ENCODE measurements at regions not wholly inside any gene's neighbourhood (a gene's known extent, or its start where the extent isn't known, plus 50 kb on each side); places are given as distances from the start of the nearest gene placed in this dataset.
"Not testable (repeated sequence)": the region's sequence is repeated elsewhere in the genome, so short reads cannot be mapped to it uniquely, and the experiment has no call there.

DNA sequence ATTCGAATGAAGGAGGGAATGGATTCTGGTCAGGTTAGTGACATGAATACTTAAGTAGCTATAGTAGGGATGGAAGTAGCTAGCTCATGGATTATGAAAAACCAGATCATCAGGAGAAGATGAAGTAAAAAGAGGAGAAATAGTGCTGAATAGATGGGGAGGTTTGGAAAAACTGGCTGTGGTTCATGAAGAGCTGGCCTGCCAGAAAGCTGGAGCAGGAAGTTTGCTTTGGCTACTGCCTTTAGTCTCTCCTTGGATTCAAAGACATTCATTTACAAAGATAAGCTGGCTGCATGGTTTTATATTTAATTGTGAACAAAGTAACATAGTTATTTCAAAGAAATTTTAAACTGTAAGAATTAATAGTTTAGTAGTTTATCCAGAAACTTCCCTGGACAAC is 567.0 kb downstream of the RIT2 start:
- no peak overlapping the region for H3K27ac ChIP-seq (ENCODE audit: insufficient read depth, low read depth, low read length, poor library complexity, severe bottlenecking)
- H3K4me3 ChIP-seq (ENCODE audit: insufficient read depth, low read depth, low read length), result no peak overlapping the region
- no peaks in the 10 kb centered on the region for H3K9me3 ChIP-seq (ENCODE audit: control insufficient read depth, low read length)
- no peaks in the 10 kb centered on the region for H3K27me3 ChIP-seq (ENCODE audit: control insufficient read depth, insufficient read depth, low read length, poor library complexity, severe bottlenecking)
- no peaks in the 10 kb centered on the region for H3K36me3 ChIP-seq (ENCODE audit: control insufficient read depth, insufficient read depth, low read length)
- WGBS, 2 experiments, result 94 to 100% methylated on average over 1 of the region's 1 CpG
- H3K4me1 ChIP-seq (ENCODE audit: control insufficient read depth, insufficient read depth, low read length), result no peaks in the 10 kb centered on the region

DNA sequence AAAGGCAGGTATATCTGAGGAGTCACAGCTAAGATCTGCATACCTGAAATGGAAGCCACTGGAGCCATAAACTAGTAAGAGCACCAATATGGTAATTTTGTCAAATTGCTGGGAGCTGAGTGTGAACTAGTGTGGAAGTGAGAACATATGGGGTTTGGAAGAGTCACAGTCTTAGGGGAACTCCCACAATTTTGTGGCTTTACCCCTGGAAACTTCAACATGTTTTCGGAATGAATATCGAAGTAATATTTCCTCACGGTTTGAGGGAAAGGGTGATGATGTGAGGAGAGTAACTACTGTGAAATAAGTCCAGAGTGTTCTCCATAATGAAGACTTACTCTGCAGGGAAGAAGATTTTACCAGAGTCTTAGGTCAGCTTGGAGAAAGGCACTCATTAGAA is 565.9 kb downstream of the RIT2 start:
- Histone ChIP-seq H3K4me1 (ENCODE audit: control insufficient read depth, insufficient read depth, low read length) (no peaks in the 10 kb centered on the region), H3K27ac (ENCODE audit: insufficient read depth, low read depth, low read length, poor library complexity, severe bottlenecking) (no peak overlapping the region), H3K36me3 (ENCODE audit: control insufficient read depth, insufficient read depth, low read length) (no peaks in the 10 kb centered on the region), H3K27me3 (ENCODE audit: control insufficient read depth, insufficient read depth, low read length, poor library complexity, severe bottlenecking) (no peaks in the 10 kb centered on the region), H3K9me3 (ENCODE audit: control insufficient read depth, low read length) (no peaks in the 10 kb centered on the region), H3K4me3 (ENCODE audit: insufficient read depth, low read depth, low read length) (no peak overlapping the region)
- 98% methylated on average over 3 of the region's 3 CpGs for WGBS, 2 experiments

DNA sequence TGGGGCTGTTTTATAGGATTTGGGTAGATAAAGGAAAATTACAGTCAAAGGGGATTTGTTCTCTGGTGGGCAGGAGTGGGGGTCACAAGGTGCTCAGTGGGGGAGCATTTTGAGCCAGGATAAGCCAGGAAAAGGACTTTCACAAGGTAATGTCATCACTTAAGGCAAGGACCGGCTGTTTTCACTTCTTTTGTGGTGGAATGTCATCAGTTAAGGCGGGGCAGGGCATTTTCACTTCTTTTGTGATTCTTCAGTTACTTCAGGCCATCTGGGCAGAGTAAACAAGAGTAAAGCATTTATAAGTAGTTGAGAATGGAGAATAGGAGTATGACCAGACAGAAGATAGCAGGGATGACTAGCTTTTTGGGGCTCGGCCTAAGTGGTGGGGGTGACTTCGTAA is 562.9 kb downstream of the RIT2 start:
- not testable (repeated sequence) for H3K4me1 ChIP-seq (ENCODE audit: control insufficient read depth, insufficient read depth, low read length); H3K27ac ChIP-seq (ENCODE audit: insufficient read depth, low read depth, low read length, poor library complexity, severe bottlenecking); H3K27me3 ChIP-seq (ENCODE audit: control insufficient read depth, insufficient read depth, low read length, poor library complexity, severe bottlenecking); H3K4me3 ChIP-seq (ENCODE audit: insufficient read depth, low read depth, low read length); H3K9me3 ChIP-seq (ENCODE audit: control insufficient read depth, low read length); H3K36me3 ChIP-seq (ENCODE audit: control insufficient read depth, insufficient read depth, low read length)
- 76 to 80% methylated on average over 4 of the region's 4 CpGs for WGBS, 2 experiments

DNA sequence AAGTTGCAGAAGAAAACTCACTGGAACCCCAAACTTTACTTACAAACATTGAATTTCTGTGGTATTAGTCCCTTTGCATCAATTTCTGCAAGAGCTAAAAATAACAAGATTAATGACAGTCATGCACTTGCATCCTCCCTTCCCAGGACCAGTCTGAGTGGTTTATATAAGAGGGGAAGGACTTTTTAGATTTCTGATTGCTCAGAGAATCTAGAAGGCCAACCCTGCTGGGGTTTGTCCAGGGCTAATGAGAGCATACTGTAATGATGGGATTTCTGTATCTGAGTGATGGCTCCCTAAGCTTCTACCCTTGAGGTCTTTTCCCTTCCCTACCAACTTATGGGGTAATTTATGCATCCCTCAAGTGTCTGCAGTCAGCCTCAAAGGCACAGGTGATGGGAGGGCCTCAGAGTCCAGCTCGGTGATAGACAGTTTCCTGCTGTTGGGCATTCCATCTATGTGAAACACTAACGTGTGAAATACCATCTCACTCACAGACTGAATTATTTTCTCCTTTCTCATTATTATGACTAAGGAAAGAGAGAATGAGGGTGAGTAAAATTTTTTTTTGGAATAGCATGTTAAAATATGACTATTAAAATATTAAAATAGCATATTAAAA is 556.3 kb downstream of the RIT2 start:
- Histone ChIP-seq H3K9me3 (ENCODE audit: control insufficient read depth, low read length) (no peaks in the 10 kb centered on the region), H3K27me3 (ENCODE audit: control insufficient read depth, insufficient read depth, low read length, poor library complexity, severe bottlenecking) (no peaks in the 10 kb centered on the region), H3K4me1 (ENCODE audit: control insufficient read depth, insufficient read depth, low read length) (no peaks in the 10 kb centered on the region), H3K36me3 (ENCODE audit: control insufficient read depth, insufficient read depth, low read length) (no peaks in the 10 kb centered on the region), H3K4me3 (ENCODE audit: insufficient read depth, low read depth, low read length) (no peak overlapping the region), H3K27ac (ENCODE audit: insufficient read depth, low read depth, low read length, poor library complexity, severe bottlenecking) (no peak overlapping the region)
- 85 to 88% methylated on average over 1 of the region's 2 CpGs for WGBS, 2 experiments

DNA sequence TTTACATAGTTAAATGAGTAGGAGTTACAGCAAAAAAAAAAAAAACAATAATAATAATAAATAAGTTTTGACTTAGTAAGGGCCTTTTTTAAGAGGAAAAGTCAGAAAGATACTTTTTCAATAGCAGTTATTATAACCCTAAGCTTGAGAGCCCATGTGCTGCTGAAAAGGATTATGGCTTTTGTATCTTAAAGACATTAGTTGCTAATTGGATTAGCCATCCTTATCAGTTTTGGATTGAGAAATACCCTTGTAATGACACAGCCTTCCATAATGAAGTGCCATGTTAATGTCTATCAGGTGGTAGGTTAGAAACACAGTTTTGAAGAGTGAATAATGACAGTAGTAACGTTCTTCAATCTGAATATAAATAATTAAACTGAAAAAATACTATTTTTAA is 554.0 kb downstream of the RIT2 start:
- no peaks in the 10 kb centered on the region for H3K27me3 ChIP-seq (ENCODE audit: control insufficient read depth, insufficient read depth, low read length, poor library complexity, severe bottlenecking)
- H3K36me3 ChIP-seq (ENCODE audit: control insufficient read depth, insufficient read depth, low read length), result no peaks in the 10 kb centered on the region
- no peaks in the 10 kb centered on the region for H3K9me3 ChIP-seq (ENCODE audit: control insufficient read depth, low read length)
- whole genome bisulfite sequencing, 2 experiments, result 100% methylated on average over 1 of the region's 1 CpG; no CpG with 5 or more reads in 1 of the 2 experiments
- H3K4me1 ChIP-seq (ENCODE audit: control insufficient read depth, insufficient read depth, low read length), result peaks cover 6% of the 10 kb centered on the region
- no peak overlapping the region for H3K4me3 ChIP-seq (ENCODE audit: insufficient read depth, low read depth, low read length)
- H3K27ac ChIP-seq (ENCODE audit: insufficient read depth, low read depth, low read length, poor library complexity, severe bottlenecking), result no peak overlapping the region

DNA sequence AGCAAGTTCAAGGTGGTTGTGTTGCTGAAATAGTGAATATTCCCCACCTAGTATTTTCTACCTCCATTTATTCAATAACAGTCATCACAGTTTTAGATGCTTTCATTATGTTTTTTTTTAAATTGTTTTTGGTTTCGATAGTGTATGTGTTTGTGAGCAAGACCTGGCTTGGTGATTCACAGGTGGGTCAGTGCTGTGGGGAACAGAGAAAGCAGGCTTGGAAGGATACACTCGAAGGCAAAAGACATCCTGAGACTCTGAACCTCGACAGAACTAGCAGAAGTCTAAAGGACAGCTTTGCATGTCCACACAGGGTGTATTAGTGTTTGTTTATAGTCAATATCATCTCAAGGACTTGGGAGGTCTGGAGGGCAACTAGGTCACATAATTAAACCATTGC is 551.5 kb downstream of the RIT2 start:
- no peaks in the 10 kb centered on the region for H3K36me3 ChIP-seq (ENCODE audit: control insufficient read depth, insufficient read depth, low read length)
- WGBS, 2 experiments, result 93 to 97% methylated on average over 3 of the region's 3 CpGs
- H3K27ac ChIP-seq (ENCODE audit: insufficient read depth, low read depth, low read length, poor library complexity, severe bottlenecking), result no peak overlapping the region
- peaks cover 6% of the 10 kb centered on the region for H3K4me1 ChIP-seq (ENCODE audit: control insufficient read depth, insufficient read depth, low read length)
- no peaks in the 10 kb centered on the region for H3K9me3 ChIP-seq (ENCODE audit: control insufficient read depth, low read length)
- H3K27me3 ChIP-seq (ENCODE audit: control insufficient read depth, insufficient read depth, low read length, poor library complexity, severe bottlenecking), result no peaks in the 10 kb centered on the region
- H3K4me3 ChIP-seq (ENCODE audit: insufficient read depth, low read depth, low read length), result no peak overlapping the region

DNA sequence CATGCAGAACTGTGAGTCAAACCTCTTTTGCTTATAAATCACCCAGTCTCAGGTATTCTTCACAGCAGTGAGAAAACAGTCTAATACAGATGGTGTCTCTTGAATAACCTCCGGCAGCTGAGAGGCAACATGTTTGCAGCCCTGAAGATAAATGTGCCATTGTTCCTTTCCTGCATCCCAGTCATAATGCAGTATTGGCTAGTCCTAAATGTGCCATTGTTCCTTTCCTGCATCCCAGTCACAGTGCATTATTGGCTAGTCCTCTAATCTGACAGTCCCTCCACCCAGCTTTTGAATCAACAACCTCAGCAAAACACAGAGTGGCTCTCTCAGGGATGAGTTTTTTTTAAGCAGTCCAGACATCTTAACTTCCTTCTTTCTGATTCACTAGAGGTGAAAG is 550.7 kb downstream of the RIT2 start:
- Histone ChIP-seq H3K27me3 (ENCODE audit: control insufficient read depth, insufficient read depth, low read length, poor library complexity, severe bottlenecking) (no peaks in the 10 kb centered on the region), H3K9me3 (ENCODE audit: control insufficient read depth, low read length) (no peaks in the 10 kb centered on the region), H3K4me1 (ENCODE audit: control insufficient read depth, insufficient read depth, low read length) (peaks cover 6% of the 10 kb centered on the region), H3K4me3 (ENCODE audit: insufficient read depth, low read depth, low read length) (no peak overlapping the region), H3K36me3 (ENCODE audit: control insufficient read depth, insufficient read depth, low read length) (no peaks in the 10 kb centered on the region), H3K27ac (ENCODE audit: insufficient read depth, low read depth, low read length, poor library complexity, severe bottlenecking) (peak overlapping the region; percentile 36)
- WGBS, 2 experiments, result 81 to 89% methylated on average over 1 of the region's 1 CpG

DNA sequence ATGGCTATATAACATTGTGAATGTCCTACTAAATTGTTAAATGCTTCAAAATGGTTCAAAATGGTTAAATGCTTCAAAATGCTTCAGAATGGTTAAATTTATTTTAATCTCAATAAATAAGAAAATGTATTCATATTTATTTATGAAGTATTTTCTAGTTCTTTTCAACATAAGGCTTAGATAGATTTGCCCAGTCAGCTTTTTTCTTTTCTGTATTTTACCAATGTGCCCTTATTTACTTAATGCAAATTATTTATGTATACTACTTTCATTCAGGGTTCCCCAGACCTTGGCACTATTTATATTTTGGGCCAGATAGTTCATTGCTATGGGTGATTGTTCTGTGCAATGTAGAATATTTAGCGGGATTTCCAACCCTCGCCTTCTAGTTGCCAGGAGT is 546.7 kb downstream of the RIT2 start:
- no peak overlapping the region for H3K4me3 ChIP-seq (ENCODE audit: insufficient read depth, low read depth, low read length)
- WGBS, 2 experiments, result 94 to 95% methylated on average over 2 of the region's 2 CpGs

DNA sequence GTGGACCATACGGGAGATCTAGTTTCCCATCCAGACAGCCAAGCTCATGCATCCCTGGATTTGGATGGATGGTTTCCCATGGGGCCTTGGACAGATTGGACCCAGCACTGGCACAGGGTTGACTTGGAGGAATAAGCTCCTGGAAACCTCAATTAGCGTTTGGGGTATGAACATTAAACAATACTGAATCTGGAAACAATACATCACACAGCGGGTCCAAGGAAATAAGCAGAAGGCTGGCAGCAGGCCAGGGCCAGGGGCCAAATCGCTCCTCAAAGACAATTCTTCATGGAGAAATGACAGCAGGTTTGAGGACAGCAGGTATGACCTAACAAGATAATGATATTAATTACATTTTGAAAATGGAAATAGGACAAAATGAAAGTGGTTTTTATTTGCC is 540.6 kb downstream of the RIT2 start:
- no peaks in the 10 kb centered on the region for H3K36me3 ChIP-seq (ENCODE audit: control insufficient read depth, insufficient read depth, low read length)
- H3K27me3 ChIP-seq (ENCODE audit: control insufficient read depth, insufficient read depth, low read length, poor library complexity, severe bottlenecking), result no peaks in the 10 kb centered on the region
- no peaks in the 10 kb centered on the region for H3K9me3 ChIP-seq (ENCODE audit: control insufficient read depth, low read length)
- no peaks in the 10 kb centered on the region for H3K4me1 ChIP-seq (ENCODE audit: control insufficient read depth, insufficient read depth, low read length)
- no peak overlapping the region for H3K27ac ChIP-seq (ENCODE audit: insufficient read depth, low read depth, low read length, poor library complexity, severe bottlenecking)
- no peak overlapping the region for H3K4me3 ChIP-seq (ENCODE audit: insufficient read depth, low read depth, low read length)
- WGBS, 2 experiments, result 93 to 95% methylated on average over 4 of the region's 4 CpGs

More for the DNA sequence above, 546.7 kb downstream of the RIT2 start:
- Histone ChIP-seq H3K27ac (ENCODE audit: insufficient read depth, low read depth, low read length, poor library complexity, severe bottlenecking) (no peak overlapping the region), H3K9me3 (ENCODE audit: control insufficient read depth, low read length) (no peaks in the 10 kb centered on the region), H3K27me3 (ENCODE audit: control insufficient read depth, insufficient read depth, low read length, poor library complexity, severe bottlenecking) (no peaks in the 10 kb centered on the region), H3K4me1 (ENCODE audit: control insufficient read depth, insufficient read depth, low read length) (peaks cover 6% of the 10 kb centered on the region), H3K36me3 (ENCODE audit: control insufficient read depth, insufficient read depth, low read length) (no peaks in the 10 kb centered on the region)

DNA sequence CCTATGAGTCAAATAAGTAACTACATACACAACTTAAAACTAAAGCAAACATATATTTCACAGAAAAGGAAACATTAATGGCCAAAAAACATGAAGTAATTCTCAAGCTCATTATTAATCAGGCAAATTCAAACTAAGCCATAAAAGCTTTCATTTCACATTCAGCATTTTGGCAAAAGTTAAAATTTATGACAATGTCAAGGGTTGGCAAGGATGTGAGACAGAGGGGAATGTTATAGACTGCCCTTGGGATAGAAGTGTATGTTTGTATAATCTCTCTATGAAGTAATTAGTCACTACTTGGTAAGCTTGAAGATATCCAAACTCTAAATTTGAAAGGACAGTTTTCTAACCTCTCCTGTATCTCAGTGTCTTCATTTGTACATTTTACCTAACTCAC is 539.4 kb downstream of the RIT2 start:
- Histone ChIP-seq H3K27me3 (ENCODE audit: control insufficient read depth, insufficient read depth, low read length, poor library complexity, severe bottlenecking) (no peaks in the 10 kb centered on the region), H3K4me3 (ENCODE audit: insufficient read depth, low read depth, low read length) (no peak overlapping the region), H3K36me3 (ENCODE audit: control insufficient read depth, insufficient read depth, low read length) (no peaks in the 10 kb centered on the region), H3K27ac (ENCODE audit: insufficient read depth, low read depth, low read length, poor library complexity, severe bottlenecking) (no peak overlapping the region), H3K4me1 (ENCODE audit: control insufficient read depth, insufficient read depth, low read length) (no peaks in the 10 kb centered on the region), H3K9me3 (ENCODE audit: control insufficient read depth, low read length) (no peaks in the 10 kb centered on the region)

DNA sequence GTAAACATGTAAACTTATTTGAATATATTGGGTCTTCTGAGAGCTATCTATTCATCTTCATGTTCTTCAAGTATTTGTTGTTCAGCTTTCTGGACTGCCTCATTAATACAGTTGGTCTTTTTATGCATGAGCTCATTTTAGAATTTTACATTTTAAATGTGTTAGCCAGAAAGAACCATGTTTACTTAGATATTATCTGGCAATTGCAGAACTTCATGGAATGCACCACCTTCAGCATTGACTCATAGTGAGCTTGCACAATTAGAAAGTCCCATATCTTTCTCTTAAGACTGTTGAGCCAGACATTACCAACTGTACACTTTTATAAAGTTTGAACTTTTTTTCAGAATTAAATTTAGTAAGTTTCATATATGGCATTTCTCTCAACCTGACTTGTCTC is 536.7 kb downstream of the RIT2 start:
- H3K27ac ChIP-seq (ENCODE audit: insufficient read depth, low read depth, low read length, poor library complexity, severe bottlenecking), result no peak overlapping the region
- no peaks in the 10 kb centered on the region for H3K9me3 ChIP-seq (ENCODE audit: control insufficient read depth, low read length)
- no peaks in the 10 kb centered on the region for H3K27me3 ChIP-seq (ENCODE audit: control insufficient read depth, insufficient read depth, low read length, poor library complexity, severe bottlenecking)
- no peak overlapping the region for H3K4me3 ChIP-seq (ENCODE audit: insufficient read depth, low read depth, low read length)
- H3K36me3 ChIP-seq (ENCODE audit: control insufficient read depth, insufficient read depth, low read length), result no peaks in the 10 kb centered on the region
- no peaks in the 10 kb centered on the region for H3K4me1 ChIP-seq (ENCODE audit: control insufficient read depth, insufficient read depth, low read length)
